ENCODE measurements at regions not wholly inside any gene's neighbourhood (a gene's known extent, or its start where the extent isn't known, plus 50 kb on each side); places are given as distances from the start of the nearest gene placed in this dataset.

DNA sequence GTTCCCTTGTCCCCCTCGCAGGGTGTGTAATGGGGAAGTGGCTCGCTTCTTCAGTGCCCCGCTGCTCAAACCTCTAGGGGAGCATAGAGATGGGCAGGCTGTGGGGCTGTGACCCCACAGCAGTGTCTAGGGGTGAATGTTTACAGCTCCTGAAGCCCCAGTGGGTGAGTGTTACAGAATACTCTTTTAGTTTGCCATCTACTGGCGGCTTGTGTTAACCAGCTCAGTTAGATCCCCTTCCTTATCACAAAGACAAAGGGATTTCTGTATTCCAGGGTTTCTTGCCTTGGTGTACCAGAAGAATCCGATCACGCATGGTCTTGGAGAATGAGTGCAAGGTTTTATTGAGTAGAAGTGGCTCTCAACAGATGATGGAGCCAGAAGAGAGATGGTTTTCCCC, 108.1 kb upstream of the IQCM start:
- Mint-ChIP-seq H3K9me3 (ENCODE audit: low read depth) (no peaks in the 10 kb centered on the region), H3K36me3 (ENCODE audit: insufficient read depth) (no peaks in the 10 kb centered on the region), H3K4me1 (ENCODE audit: low read depth) (no peaks in the 10 kb centered on the region), H3K27ac (no peak overlapping the region), H3K4me3 (ENCODE audit: low read depth) (no peak overlapping the region), H3K27me3 (no peaks in the 10 kb centered on the region)
- TF ChIP-seq, protein P1, sequence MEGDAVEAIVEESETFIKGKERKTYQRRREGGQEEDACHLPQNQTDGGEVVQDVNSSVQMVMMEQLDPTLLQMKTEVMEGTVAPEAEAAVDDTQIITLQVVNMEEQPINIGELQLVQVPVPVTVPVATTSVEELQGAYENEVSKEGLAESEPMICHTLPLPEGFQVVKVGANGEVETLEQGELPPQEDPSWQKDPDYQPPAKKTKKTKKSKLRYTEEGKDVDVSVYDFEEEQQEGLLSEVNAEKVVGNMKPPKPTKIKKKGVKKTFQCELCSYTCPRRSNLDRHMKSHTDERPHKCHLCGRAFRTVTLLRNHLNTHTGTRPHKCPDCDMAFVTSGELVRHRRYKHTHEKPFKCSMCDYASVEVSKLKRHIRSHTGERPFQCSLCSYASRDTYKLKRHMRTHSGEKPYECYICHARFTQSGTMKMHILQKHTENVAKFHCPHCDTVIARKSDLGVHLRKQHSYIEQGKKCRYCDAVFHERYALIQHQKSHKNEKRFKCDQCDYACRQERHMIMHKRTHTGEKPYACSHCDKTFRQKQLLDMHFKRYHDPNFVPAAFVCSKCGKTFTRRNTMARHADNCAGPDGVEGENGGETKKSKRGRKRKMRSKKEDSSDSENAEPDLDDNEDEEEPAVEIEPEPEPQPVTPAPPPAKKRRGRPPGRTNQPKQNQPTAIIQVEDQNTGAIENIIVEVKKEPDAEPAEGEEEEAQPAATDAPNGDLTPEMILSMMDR (IDR thresholded peaks at IDR 0.05; ENCODE audit: unreplicated experiment): no peak
- DNase-seq (ENCODE audit: low spot score, unreplicated experiment): no peak

DNA sequence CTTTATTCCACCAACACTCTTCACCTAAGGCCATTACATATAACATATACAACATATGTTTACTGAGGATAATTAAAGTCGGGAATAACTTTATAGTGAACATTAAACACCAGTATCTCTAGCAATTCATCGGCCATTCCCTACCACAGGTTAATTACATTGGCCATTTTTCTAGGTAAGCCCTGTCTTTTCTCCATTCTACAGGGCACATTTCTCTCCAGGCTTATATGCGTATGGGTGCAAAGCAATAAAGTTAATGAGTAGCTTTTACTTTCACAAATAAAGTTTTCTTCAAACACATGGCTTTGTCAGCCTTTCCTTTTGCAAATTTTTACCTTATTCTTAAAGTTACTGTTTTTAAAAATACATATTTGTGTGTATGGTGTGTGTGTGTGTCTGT, 111.9 kb upstream of the IQCM start:
- Mint-ChIP-seq H3K4me3 (ENCODE audit: low read depth) (no peak overlapping the region), H3K27ac (no peak overlapping the region)
- TF ChIP-seq, protein P1 (IDR thresholded peaks at IDR 0.05; ENCODE audit: unreplicated experiment): no peak

DNA sequence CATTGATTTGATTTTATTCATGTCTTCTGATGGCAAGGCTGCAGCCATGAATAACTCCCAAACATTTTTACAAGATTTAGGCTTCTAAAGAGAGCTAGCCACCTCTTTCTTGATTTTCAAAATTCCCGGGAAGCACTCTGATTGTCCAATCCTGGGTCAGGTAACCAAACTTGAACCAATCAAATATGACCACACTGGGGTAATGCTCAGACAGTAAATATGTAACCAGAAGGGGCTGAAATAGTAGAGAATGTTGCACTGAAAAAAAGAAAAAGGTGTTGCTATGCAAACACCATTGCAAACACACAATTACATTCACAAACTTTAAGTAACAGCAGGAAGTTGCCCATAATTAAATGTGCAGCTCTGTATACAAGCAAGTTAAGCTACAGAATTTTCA, 112.9 kb upstream of the IQCM start:
- Mint-ChIP-seq H3K36me3 (ENCODE audit: insufficient read depth) (no peaks in the 10 kb centered on the region), H3K27ac (no peak overlapping the region), H3K4me1 (ENCODE audit: low read depth) (no peaks in the 10 kb centered on the region), H3K4me3 (ENCODE audit: low read depth) (no peak overlapping the region), H3K27me3 (no peaks in the 10 kb centered on the region), H3K9me3 (ENCODE audit: low read depth) (no peaks in the 10 kb centered on the region)
- TF ChIP-seq, protein P1 (IDR thresholded peaks at IDR 0.05; ENCODE audit: unreplicated experiment): no peak
- DNase-seq (ENCODE audit: low spot score, unreplicated experiment): no peak

More for the DNA sequence above, 111.9 kb upstream of the IQCM start:
- DNase-seq (ENCODE audit: low spot score, unreplicated experiment): no peak
- Mint-ChIP-seq H3K36me3 (ENCODE audit: insufficient read depth) (no peaks in the 10 kb centered on the region), H3K9me3 (ENCODE audit: low read depth) (no peaks in the 10 kb centered on the region), H3K27me3 (no peaks in the 10 kb centered on the region), H3K4me1 (ENCODE audit: low read depth) (no peaks in the 10 kb centered on the region)

DNA sequence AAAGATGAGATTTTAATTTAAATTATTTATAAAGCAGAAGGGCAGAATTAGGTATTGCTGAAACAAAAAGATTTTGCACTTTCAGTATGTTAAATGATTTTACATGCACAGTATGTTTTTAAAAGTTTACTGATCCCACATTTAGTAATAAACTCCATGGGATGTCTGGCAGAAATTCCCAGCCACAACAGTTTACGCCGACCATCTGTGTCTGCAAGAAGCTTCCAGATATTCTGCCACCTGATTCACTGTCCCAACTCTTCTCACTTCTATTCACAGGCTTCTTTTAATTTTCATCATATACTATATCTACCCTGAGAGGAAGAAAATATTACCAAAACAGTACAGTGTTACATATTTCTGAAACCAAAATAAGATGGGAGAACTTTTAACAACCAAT, 115.8 kb upstream of the IQCM start:
- Mint-ChIP-seq H3K4me1 (ENCODE audit: low read depth) (no peaks in the 10 kb centered on the region), H3K4me3 (ENCODE audit: low read depth) (no peak overlapping the region)

DNA sequence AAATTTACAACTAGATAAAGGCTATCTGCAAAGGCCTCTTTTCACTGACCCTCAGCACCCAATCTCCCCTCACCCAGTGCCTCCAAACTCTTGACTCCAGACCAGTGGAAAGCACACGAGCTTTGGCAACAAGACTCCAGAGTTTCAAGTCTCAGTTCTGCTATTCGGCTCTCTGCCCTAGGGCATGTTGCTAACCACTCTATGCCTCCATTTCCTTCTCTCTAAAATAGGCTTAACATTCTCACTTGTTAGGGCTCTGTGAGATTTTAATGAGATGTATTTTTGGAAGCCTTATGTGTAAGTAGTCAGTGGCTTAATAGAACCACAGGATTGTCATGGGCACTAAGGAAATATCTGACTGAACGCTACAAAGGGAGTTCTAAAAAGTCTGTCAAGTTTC, 116.5 kb upstream of the IQCM start:
- Mint-ChIP-seq H3K27ac (no peak overlapping the region), H3K4me1 (ENCODE audit: low read depth) (no peaks in the 10 kb centered on the region), H3K27me3 (no peaks in the 10 kb centered on the region), H3K4me3 (ENCODE audit: low read depth) (no peak overlapping the region), H3K9me3 (ENCODE audit: low read depth) (no peaks in the 10 kb centered on the region), H3K36me3 (ENCODE audit: insufficient read depth) (no peaks in the 10 kb centered on the region)
- TF ChIP-seq, protein P1 (IDR thresholded peaks at IDR 0.05; ENCODE audit: unreplicated experiment): no peak
- no peak for DNase-seq (ENCODE audit: low spot score, unreplicated experiment)

More for the DNA sequence above, 115.8 kb upstream of the IQCM start:
- no peak overlapping the region for H3K27ac Mint-ChIP-seq
- no peaks in the 10 kb centered on the region for H3K27me3 Mint-ChIP-seq
- no peaks in the 10 kb centered on the region for H3K9me3 Mint-ChIP-seq (ENCODE audit: low read depth)
- no peaks in the 10 kb centered on the region for H3K36me3 Mint-ChIP-seq (ENCODE audit: insufficient read depth)
- DNase-seq (ENCODE audit: low spot score, unreplicated experiment): no peak
- TF ChIP-seq, protein P1 (IDR thresholded peaks at IDR 0.05; ENCODE audit: unreplicated experiment): no peak
